ENCODE measurements at regions not wholly inside any gene's neighbourhood (a gene's known extent, or its start where the extent isn't known, plus 50 kb on each side); places are given as distances from the start of the nearest gene placed in this dataset.

- Mint-ChIP-seq H3K9me3 (ENCODE audit: insufficient read depth) (no peaks in the 10 kb centered on the region), H3K27ac (no peak overlapping the region), H3K4me1 (peaks cover 16% of the 10 kb centered on the region), H3K4me3 (no peak overlapping the region), H3K27me3 (peaks cover 10% of the 10 kb centered on the region)
- 69% methylated on average over 3 of the region's 3 CpGs for WGBS (ENCODE audit: insufficient coverage)
- TF ChIP-seq EZH2 (IDR thresholded peaks at IDR 0.05; ENCODE audit: borderline replicate concordance, insufficient read depth, low read depth, low read length, poor library complexity, severe bottlenecking), result no peak
- no peak for TF ChIP-seq CTCF (IDR thresholded peaks at IDR 0.05)
- DNase-seq (no peak), ATAC-seq (ENCODE audit: low read depth) (no peak)
- Histone ChIP-seq H3K27ac (ENCODE audit: low read length in 2 of 2) (no peak overlapping the region), H3K36me3 (replicated peaks in 1 of 2; ENCODE audit: control extremely low read depth in 1 of 2, control insufficient read depth in 1 of 2, extremely low read depth in 1 of 2, insufficient read depth in 2 of 2, low read length in 1 of 2) (no peaks in the 10 kb centered on the region), H3K9ac (ENCODE audit: low read length) (no peak overlapping the region), H3K9me3 (ENCODE audit: control extremely low read depth in 1 of 3, control insufficient read depth in 2 of 3, insufficient read depth in 1 of 3, low read length in 2 of 3) (peaks cover 0 to 17% (median 0%) of the 10 kb centered on the region in 3 donors), H3K4me2 (replicated peaks; ENCODE audit: low read depth, low read length, poor library complexity, severe bottlenecking) (no peak overlapping the region), H2AFZ (ENCODE audit: insufficient read depth, low read depth, low read length, poor library complexity, severe bottlenecking) (no peak overlapping the region), H3K4me3 (ENCODE audit: control extremely low read depth in 1 of 5, extremely low read depth in 1 of 5, insufficient read depth in 1 of 5, low read depth in 2 of 5, low read length in 4 of 5) (no peak overlapping the region), H3K27me3 (replicated peaks in 1 of 4; ENCODE audit: control extremely low read depth in 1 of 4, control insufficient read depth in 3 of 4, insufficient read depth in 4 of 4, low read length in 3 of 4) (peaks cover 0 to 5% (median 0%) of the 10 kb centered on the region in 4 experiments), H4K20me1 (ENCODE audit: control insufficient read depth, insufficient read depth, low read length, poor library complexity, severe bottlenecking) (no peaks in the 10 kb centered on the region), H3K79me2 (ENCODE audit: control insufficient read depth, insufficient read depth, low read length) (no peaks in the 10 kb centered on the region), H3K4me1 (ENCODE audit: control insufficient read depth in 2 of 2, insufficient read depth in 2 of 2, low read length in 2 of 2) (peaks cover 17 to 18% of the 10 kb centered on the region in 2 donors)
- intact Hi-C loops (cut with micrococcal nuclease), result no loop called here
- POLR2A ChIA-PET, result no interaction called here
- CTCF ChIA-PET, result no interaction called here
Observed at GRCh38 chr22:47994045-47994444, 1231.6 kb downstream of the TBC1D22A start.

GRCh38 chr22:47990481-47990880 is 1228.0 kb downstream of the TBC1D22A start:
- DNase-seq (no peak), ATAC-seq (ENCODE audit: low read depth) (no peak)
- no peak for TF ChIP-seq CTCF (IDR thresholded peaks at IDR 0.05)
- no peak for TF ChIP-seq EZH2 (IDR thresholded peaks at IDR 0.05; ENCODE audit: borderline replicate concordance, insufficient read depth, low read depth, low read length, poor library complexity, severe bottlenecking)
- Histone ChIP-seq H3K27me3 (replicated peaks in 1 of 4; ENCODE audit: control extremely low read depth in 1 of 4, control insufficient read depth in 3 of 4, insufficient read depth in 4 of 4, low read length in 3 of 4) (peaks cover 0 to 5% (median 0%) of the 10 kb centered on the region in 4 experiments), H3K4me3 (ENCODE audit: control extremely low read depth in 1 of 5, extremely low read depth in 1 of 5, insufficient read depth in 1 of 5, low read depth in 2 of 5, low read length in 4 of 5) (no peak overlapping the region), H3K4me2 (replicated peaks; ENCODE audit: low read depth, low read length, poor library complexity, severe bottlenecking) (no peak overlapping the region), H3K9me3 (ENCODE audit: control extremely low read depth in 1 of 3, control insufficient read depth in 2 of 3, insufficient read depth in 1 of 3, low read length in 2 of 3) (peaks cover under 1 to 9% (median 3%) of the 10 kb centered on the region in 3 donors), H3K27ac (ENCODE audit: low read length in 2 of 2) (no peak overlapping the region), H3K9ac (ENCODE audit: low read length) (no peak overlapping the region), H3K79me2 (ENCODE audit: control insufficient read depth, insufficient read depth, low read length) (no peaks in the 10 kb centered on the region), H3K36me3 (replicated peaks in 1 of 2; ENCODE audit: control extremely low read depth in 1 of 2, control insufficient read depth in 1 of 2, extremely low read depth in 1 of 2, insufficient read depth in 2 of 2, low read length in 1 of 2) (no peaks in the 10 kb centered on the region), H2AFZ (ENCODE audit: insufficient read depth, low read depth, low read length, poor library complexity, severe bottlenecking) (no peak overlapping the region), H4K20me1 (ENCODE audit: control insufficient read depth, insufficient read depth, low read length, poor library complexity, severe bottlenecking) (no peaks in the 10 kb centered on the region), H3K4me1 (ENCODE audit: control insufficient read depth in 2 of 2, insufficient read depth in 2 of 2, low read length in 2 of 2) (peaks cover 1 to 4% of the 10 kb centered on the region in 2 donors)
- H3K27ac Mint-ChIP-seq, result no peak overlapping the region
- ChIA-PET POLR2A (no interaction called here), CTCF (no interaction called here)
- peaks cover 10% of the 10 kb centered on the region for H3K4me1 Mint-ChIP-seq
- peaks cover 5% of the 10 kb centered on the region for H3K9me3 Mint-ChIP-seq (ENCODE audit: insufficient read depth)
- H3K27me3 Mint-ChIP-seq, result peaks cover 19% of the 10 kb centered on the region
- WGBS (ENCODE audit: insufficient coverage), result 85% methylated on average over 2 of the region's 3 CpGs
- intact Hi-C loops (cut with micrococcal nuclease), result no loop called here
- no peak overlapping the region for H3K4me3 Mint-ChIP-seq
